CD4-positive, alpha-beta memory T cell (primary cell): ENCODE measurements at regions not wholly inside any gene's neighbourhood (a gene's known extent, or its start where the extent isn't known, plus 50 kb on each side); places are given as distances from the start of the nearest gene placed in this dataset.

Experiments
- CTCF ChIA-PET: fragments of 350-600 bp; sonication (Branson Sonifier 250); formaldehyde crosslinking; loops from one replicate; lab custom pipeline; 2021; ENCODE audit warnings: inconsistent platforms; ENCODE audit not compliant: partially characterized antibody; lab: Charles Lee
- POLR2A ChIA-PET: fragments of 350-600 bp; sonication (Branson Sonifier 250); formaldehyde crosslinking; loops from one replicate; lab custom pipeline; 2021; ENCODE audit not compliant: partially characterized antibody; lab: Charles Lee
- DNase-seq, 5 donors: peaks; one replicate each; pipeline versions ENCODE4 v3.0.0 to v3.0.0-alpha.2; 2020 to 2022; ENCODE audit warnings: mixed read lengths in 1 of 5
- H3K27ac ChIP-seq: one replicate; pipeline ENCODE4 v1.7.0; 2013; ENCODE audit warnings: low read depth, low read length
- H3K27me3 ChIP-seq: 2 replicates; pipeline ENCODE4 v1.7.0; 2013; ENCODE audit warnings: mild to moderate bottlenecking, low read length, moderate library complexity; ENCODE audit not compliant: insufficient read depth
- H3K36me3 ChIP-seq: 2 replicates; pipeline ENCODE4 v1.7.0; 2013; ENCODE audit warnings: mild to moderate bottlenecking, low read length, moderate library complexity; ENCODE audit not compliant: insufficient read depth
- H3K4me1 ChIP-seq: 2 replicates; pipeline ENCODE4 v1.7.0; 2013; ENCODE audit warnings: mild to moderate bottlenecking, low read length, moderate library complexity; ENCODE audit not compliant: insufficient read depth
- H3K4me3 ChIP-seq, 2 donors: one replicate each; pipeline ENCODE4 v1.7.0; 2013; ENCODE audit warnings: low read length in 2 of 2, mild to moderate bottlenecking in 1 of 2
- H3K9me3 ChIP-seq, 2 donors: one replicate each; pipeline ENCODE4 v1.7.0; 2013; ENCODE audit warnings: low read length in 2 of 2, control low read depth in 1 of 2; ENCODE audit not compliant: control insufficient read depth in 1 of 2
- H3K27ac Mint-ChIP-seq, 7 donors: one replicate each; pipeline ENCODE4 v1.8.0; 2020 to 2021; ENCODE audit warnings: mixed read lengths in 7 of 7, mild to moderate bottlenecking in 6 of 7, inconsistent platforms in 3 of 7, moderate library complexity in 3 of 7
- H3K27me3 Mint-ChIP-seq, 2 donors: one replicate each; pipeline ENCODE4 v1.8.0; 2020 to 2021; ENCODE audit warnings: mixed read lengths in 2 of 2
- H3K36me3 Mint-ChIP-seq, 2 donors: one replicate each; pipeline ENCODE4 v1.8.0; 2020 to 2021; ENCODE audit warnings: mixed read lengths in 2 of 2, inconsistent platforms in 1 of 2, mild to moderate bottlenecking in 1 of 2
- H3K4me1 Mint-ChIP-seq, 4 donors: one replicate each; pipeline ENCODE4 v1.8.0; 2020 to 2021; ENCODE audit warnings: mixed read lengths in 4 of 4, mild to moderate bottlenecking in 1 of 4
- H3K4me3 Mint-ChIP-seq, 8 donors: one replicate each; pipeline ENCODE4 v1.8.0; 2020 to 2021; ENCODE audit warnings: mixed read lengths in 8 of 8, mild to moderate bottlenecking in 7 of 8, moderate library complexity in 6 of 8, inconsistent platforms in 3 of 8
- H3K9me3 Mint-ChIP-seq, 8 donors: one replicate each; pipeline ENCODE4 v1.8.0; 2020 to 2021; ENCODE audit warnings: mixed read lengths in 8 of 8, mild to moderate bottlenecking in 5 of 8, inconsistent platforms in 3 of 8, moderate library complexity in 1 of 8
- intact Hi-C: fragments of 100-400 bp; cut with micrococcal nuclease; formaldehyde crosslinking; loops from one replicate; pipeline ENCODE4 v1.15.1; 2023

DNA sequence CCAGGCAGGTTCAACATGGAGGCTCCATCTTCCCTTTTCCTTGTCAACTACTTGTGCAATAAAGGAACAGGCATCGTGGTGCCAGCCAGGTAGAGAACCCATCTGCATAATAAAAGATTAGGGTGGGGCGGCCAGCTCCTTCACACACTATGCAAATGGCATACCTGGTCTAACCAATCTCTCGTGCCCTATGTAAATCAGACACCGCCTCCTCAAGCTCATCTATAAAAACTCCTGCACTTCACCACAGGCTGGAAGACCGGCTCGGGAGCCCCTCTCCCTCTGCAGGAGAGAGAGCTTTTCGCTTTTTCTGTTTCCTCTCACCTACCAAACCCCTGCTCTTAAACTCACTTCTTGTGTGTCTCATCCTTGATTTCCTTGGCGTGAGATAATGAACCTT is 244.3 kb upstream of the PUM3 start:
- Mint-ChIP-seq H3K27ac (no peak overlapping the region), H3K4me1 (no peaks in the 10 kb centered on the region), H3K27me3 (peaks cover 0 to 1% of the 10 kb centered on the region in 2 donors), H3K4me3 (no peak overlapping the region), H3K9me3 (no peaks in the 10 kb centered on the region), H3K36me3 (no peaks in the 10 kb centered on the region)
- H3K4me1 ChIP-seq = no peaks in the 10 kb centered on the region
- no peaks in the 10 kb centered on the region for H3K9me3 ChIP-seq
- no peak for DNase-seq
- no peaks in the 10 kb centered on the region for H3K27me3 ChIP-seq
- H3K4me3 ChIP-seq = no peak overlapping the region
- intact Hi-C loops = no loop called here
- POLR2A ChIA-PET = no interaction called here
- CTCF ChIA-PET = no interaction called here
- H3K36me3 ChIP-seq = no peaks in the 10 kb centered on the region
- H3K27ac ChIP-seq = no peak overlapping the region

DNA sequence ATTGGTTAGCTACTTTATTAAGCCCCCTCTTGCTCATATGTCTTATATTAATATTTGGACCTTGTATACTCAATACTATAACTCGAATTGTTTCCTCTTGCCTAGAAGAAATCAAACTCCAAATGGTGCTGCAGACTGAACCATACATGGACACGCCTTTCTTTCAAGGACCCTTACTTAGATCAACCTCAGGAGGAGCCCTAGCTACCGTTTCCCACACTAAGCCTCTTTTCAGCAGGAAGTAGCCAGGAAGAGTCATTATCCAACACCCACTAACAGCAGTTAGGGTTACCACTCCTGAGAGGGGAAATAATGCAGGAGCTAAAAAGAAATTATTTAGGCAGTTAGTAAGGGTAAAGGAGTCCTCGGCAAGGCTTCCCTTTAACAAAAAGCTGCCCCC is 243.8 kb upstream of the PUM3 start:
- no peak for DNase-seq
- no peak overlapping the region for H3K4me3 ChIP-seq
- Mint-ChIP-seq H3K27ac (no peak overlapping the region), H3K36me3 (no peaks in the 10 kb centered on the region), H3K4me3 (no peak overlapping the region), H3K9me3 (no peaks in the 10 kb centered on the region), H3K4me1 (no peaks in the 10 kb centered on the region), H3K27me3 (peaks cover 0 to 1% of the 10 kb centered on the region in 2 donors)
- H3K9me3 ChIP-seq = no peaks in the 10 kb centered on the region
- POLR2A ChIA-PET = no interaction called here
- intact Hi-C loops = no loop called here
- H3K27ac ChIP-seq = no peak overlapping the region
- no peaks in the 10 kb centered on the region for H3K4me1 ChIP-seq
- CTCF ChIA-PET = no interaction called here
- no peaks in the 10 kb centered on the region for H3K36me3 ChIP-seq
- H3K27me3 ChIP-seq = no peaks in the 10 kb centered on the region

DNA sequence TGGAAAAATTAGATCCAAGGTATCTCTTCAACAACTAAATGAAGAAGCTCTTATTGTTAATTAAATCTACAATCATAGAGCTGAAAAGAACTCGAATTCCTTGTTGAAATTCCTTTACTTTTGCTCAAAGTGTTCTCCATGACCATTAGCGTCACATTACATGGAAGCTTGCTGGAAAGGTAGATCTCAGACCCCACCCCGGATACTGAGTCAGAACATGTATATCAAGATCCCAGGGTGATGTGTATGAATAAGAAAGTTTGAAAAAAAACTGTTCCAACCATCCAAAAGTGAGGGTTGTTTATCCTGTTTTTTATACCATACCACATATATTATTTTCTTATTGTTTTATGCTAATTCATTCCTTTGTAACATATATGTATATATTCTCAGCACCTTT is 237.1 kb upstream of the PUM3 start:
- ChIA-PET CTCF (no interaction called here), POLR2A (no interaction called here)
- Histone ChIP-seq H3K4me3 (no peak overlapping the region), H3K27me3 (no peaks in the 10 kb centered on the region), H3K4me1 (no peaks in the 10 kb centered on the region), H3K27ac (no peak overlapping the region), H3K36me3 (no peaks in the 10 kb centered on the region), H3K9me3 (no peaks in the 10 kb centered on the region)
- Mint-ChIP-seq H3K9me3 (peaks cover 0 to 2% (median 0%) of the 10 kb centered on the region in 8 donors), H3K4me3 (no peak overlapping the region), H3K27ac (no peak overlapping the region), H3K27me3 (peaks cover 0 to 1% of the 10 kb centered on the region in 2 donors), H3K4me1 (no peaks in the 10 kb centered on the region), H3K36me3 (no peaks in the 10 kb centered on the region)
- intact Hi-C loops = no loop called here
- no peak for DNase-seq

DNA sequence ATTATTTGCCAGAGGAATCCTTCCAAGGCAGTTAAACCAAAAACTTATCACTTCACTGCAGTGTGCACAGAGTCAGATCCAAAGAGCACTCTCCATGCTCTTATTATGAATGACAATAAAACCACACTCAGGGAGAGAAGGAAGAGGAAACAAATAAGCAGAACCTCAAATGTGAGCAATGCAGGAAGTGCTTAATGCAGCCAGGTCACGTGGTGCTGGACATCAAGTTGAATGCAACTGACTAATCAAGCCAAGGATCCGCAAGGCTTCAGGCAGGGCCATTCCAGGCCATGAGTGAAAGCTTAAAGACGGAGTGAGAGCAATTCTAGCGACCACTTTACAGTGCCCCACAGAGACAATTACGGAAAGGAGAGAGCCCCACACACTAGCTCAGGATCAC is 230.4 kb upstream of the PUM3 start:
- no peaks in the 10 kb centered on the region for H3K4me1 ChIP-seq
- H3K9me3 ChIP-seq = no peaks in the 10 kb centered on the region
- no peak overlapping the region for H3K27ac ChIP-seq
- no peak for DNase-seq
- no peaks in the 10 kb centered on the region for H3K36me3 ChIP-seq
- no peak overlapping the region for H3K4me3 ChIP-seq
- peaks cover 0 to 2% of the 10 kb centered on the region in 2 donors for H3K27me3 Mint-ChIP-seq
- intact Hi-C loops = no loop called here
- CTCF ChIA-PET = no interaction called here
- no peaks in the 10 kb centered on the region for H3K27me3 ChIP-seq
- no peak overlapping the region for H3K4me3 Mint-ChIP-seq
- no peak overlapping the region for H3K27ac Mint-ChIP-seq
- peaks cover 0 to 14% (median 1%) of the 10 kb centered on the region in 8 donors for H3K9me3 Mint-ChIP-seq
- POLR2A ChIA-PET = no interaction called here
- no peaks in the 10 kb centered on the region for H3K4me1 Mint-ChIP-seq
- no peaks in the 10 kb centered on the region for H3K36me3 Mint-ChIP-seq

DNA sequence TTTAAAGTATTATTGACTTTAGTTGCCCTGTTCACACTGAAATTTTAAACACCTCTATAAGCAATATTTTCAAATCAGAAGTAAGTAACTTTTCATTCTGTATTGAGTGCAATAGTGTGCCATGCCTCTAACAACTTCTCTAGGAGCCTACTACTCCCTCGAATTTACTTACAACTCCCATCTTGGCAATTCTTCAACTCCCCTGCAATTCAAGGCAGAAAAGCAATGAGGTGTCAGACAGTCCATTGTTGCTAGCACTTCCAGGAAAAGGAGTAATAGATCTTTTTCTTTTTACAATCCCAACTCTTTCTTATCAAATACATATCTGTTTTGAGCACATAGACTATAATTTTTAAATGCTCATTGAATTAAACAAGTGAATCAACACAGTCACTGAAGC is 222.7 kb upstream of the PUM3 start:
- Histone ChIP-seq H3K4me1 (no peaks in the 10 kb centered on the region), H3K27ac (no peak overlapping the region), H3K9me3 (no peaks in the 10 kb centered on the region), H3K36me3 (no peaks in the 10 kb centered on the region), H3K27me3 (no peaks in the 10 kb centered on the region), H3K4me3 (no peak overlapping the region)
- H3K4me3 Mint-ChIP-seq = no peak overlapping the region
- ChIA-PET POLR2A (interaction anchor here (0.7 kb wide), 1 partner anchor 308 kb away, joined by 3 read pairs; no protein-coding TSS in a partner anchor), CTCF (no interaction called here)
- DNase-seq = no peak
- no peaks in the 10 kb centered on the region for H3K4me1 Mint-ChIP-seq
- peaks cover 0 to 5% (median 2%) of the 10 kb centered on the region in 8 donors for H3K9me3 Mint-ChIP-seq
- no peak overlapping the region for H3K27ac Mint-ChIP-seq
- H3K27me3 Mint-ChIP-seq = peaks cover 0 to 6% of the 10 kb centered on the region in 2 donors
- intact Hi-C loops = no loop called here
- no peaks in the 10 kb centered on the region for H3K36me3 Mint-ChIP-seq

DNA sequence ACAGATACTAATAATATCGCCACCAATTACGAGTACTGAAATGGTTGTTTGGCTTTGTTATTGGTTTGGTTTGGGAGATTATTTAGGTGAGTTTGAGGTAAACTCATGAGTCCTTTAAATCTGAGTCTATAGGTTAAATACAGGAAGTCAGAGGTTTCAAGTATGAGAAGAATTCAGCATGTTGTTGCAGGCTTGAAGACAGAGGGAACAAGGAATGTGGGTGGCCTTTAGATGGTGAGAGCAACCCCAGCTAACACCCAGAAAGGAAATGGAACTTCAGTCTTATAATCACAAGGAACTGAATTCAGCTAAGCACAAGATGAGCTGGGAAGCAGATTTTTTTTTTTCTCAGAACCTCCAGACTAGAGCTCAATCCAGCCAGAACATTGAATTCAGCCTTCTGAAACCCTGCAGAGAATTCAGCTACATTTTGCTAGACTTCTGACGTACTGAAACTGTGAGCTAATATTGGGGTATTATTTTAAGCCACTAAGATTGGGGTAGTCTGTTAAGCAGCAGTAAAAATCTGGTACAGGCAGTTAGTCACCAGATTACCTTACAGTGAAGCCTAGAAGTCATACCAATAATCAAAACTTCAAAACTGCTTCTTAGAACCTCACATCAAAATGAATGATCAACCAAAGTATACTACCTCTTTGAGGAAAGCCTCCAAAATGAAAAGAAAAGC is 216.0 kb upstream of the PUM3 start:
- H3K4me3 Mint-ChIP-seq = no peak overlapping the region

DNA sequence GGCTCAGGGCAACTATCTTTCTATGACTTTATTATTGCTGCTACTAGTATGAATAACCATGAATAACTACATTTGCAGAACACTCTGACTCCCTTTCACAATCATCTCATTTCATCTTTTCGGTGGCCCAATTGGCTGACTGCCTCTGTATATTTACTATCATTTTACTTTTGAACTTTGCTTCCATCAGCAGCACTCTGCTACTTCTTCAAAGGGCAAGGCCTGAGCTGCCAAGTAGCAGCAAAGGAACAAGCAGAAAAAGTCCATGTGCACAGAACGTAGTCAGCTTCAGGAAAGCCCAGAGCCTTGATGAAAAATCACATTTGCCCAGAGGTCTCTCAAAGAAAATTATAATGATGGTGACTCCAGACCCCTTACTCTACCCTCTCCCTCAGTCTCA is 214.5 kb upstream of the PUM3 start:
- Mint-ChIP-seq H3K4me1 (no peaks in the 10 kb centered on the region), H3K27me3 (peaks cover 0 to 4% of the 10 kb centered on the region in 2 donors), H3K27ac (no peak overlapping the region), H3K36me3 (no peaks in the 10 kb centered on the region), H3K9me3 (peaks cover 0 to 2% (median 0%) of the 10 kb centered on the region in 8 donors), H3K4me3 (no peak overlapping the region)
- POLR2A ChIA-PET = no interaction called here
- CTCF ChIA-PET = no interaction called here
- H3K27ac ChIP-seq = no peak overlapping the region
- H3K4me1 ChIP-seq = no peaks in the 10 kb centered on the region
- intact Hi-C loops = no loop called here
- H3K36me3 ChIP-seq = no peaks in the 10 kb centered on the region
- H3K9me3 ChIP-seq = no peaks in the 10 kb centered on the region
- DNase-seq = no peak
- H3K4me3 ChIP-seq = no peak overlapping the region
- H3K27me3 ChIP-seq = no peaks in the 10 kb centered on the region

More for the DNA sequence above, 216.0 kb upstream of the PUM3 start:
- Histone ChIP-seq H3K4me1 (no peaks in the 10 kb centered on the region), H3K27ac (no peak overlapping the region), H3K27me3 (no peaks in the 10 kb centered on the region), H3K36me3 (no peaks in the 10 kb centered on the region), H3K9me3 (no peaks in the 10 kb centered on the region), H3K4me3 (no peak overlapping the region)
- no peak for DNase-seq
- CTCF ChIA-PET = no interaction called here
- Mint-ChIP-seq H3K4me1 (no peaks in the 10 kb centered on the region), H3K27me3 (peaks cover 0 to 4% of the 10 kb centered on the region in 2 donors), H3K27ac (no peak overlapping the region), H3K9me3 (no peaks in the 10 kb centered on the region), H3K36me3 (no peaks in the 10 kb centered on the region)
- POLR2A ChIA-PET = no interaction called here
- intact Hi-C loops = no loop called here
